Calu3 (cell line): ENCODE measurements at regions not wholly inside any gene's neighbourhood (a gene's known extent, or its start where the extent isn't known, plus 50 kb on each side); places are given as distances from the start of the nearest gene placed in this dataset.

Experiments used
- BruUV-seq: library from RNA; stranded (reverse); fragments of 400-500 nt; replicated peaks from 2 replicates; lab custom pipeline; 2021; lab: Mats Ljungman, UMichigan
- CTCF ChIA-PET: fragments of 300-600 bp; sonication (Branson Sonifier 250); formaldehyde crosslinking; loops from one replicate; lab custom pipeline; 2022; ENCODE audit warnings: antibody characterized with exemption; lab: Charles Lee
- DNase-seq: peaks from one replicate; pipeline ENCODE4 v3.0.0; 2022
- H3K27ac Mint-ChIP-seq: one replicate; pipeline ENCODE4 v1.8.0; 2022; ENCODE audit warnings: mixed read lengths; ENCODE audit not compliant: unreplicated experiment
- H3K27me3 Mint-ChIP-seq: one replicate; pipeline ENCODE4 v1.8.0; 2022; ENCODE audit warnings: mixed read lengths; ENCODE audit not compliant: unreplicated experiment
- H3K36me3 Mint-ChIP-seq: one replicate; pipeline ENCODE4 v1.8.0; 2022; ENCODE audit warnings: mild to moderate bottlenecking, moderate library complexity, mixed read lengths; ENCODE audit not compliant: insufficient read depth, unreplicated experiment
- H3K4me1 Mint-ChIP-seq: one replicate; pipeline ENCODE4 v1.8.0; 2022; ENCODE audit warnings: mild to moderate bottlenecking, low read depth, mixed read lengths; ENCODE audit not compliant: unreplicated experiment
- H3K4me3 Mint-ChIP-seq: one replicate; pipeline ENCODE4 v1.8.0; 2022; ENCODE audit warnings: mild to moderate bottlenecking, low read depth, moderate library complexity, mixed read lengths; ENCODE audit not compliant: unreplicated experiment
- H3K9me3 Mint-ChIP-seq: one replicate; pipeline ENCODE4 v1.8.0; 2022; ENCODE audit warnings: low read depth, mixed read lengths; ENCODE audit not compliant: unreplicated experiment
- CTCF ChIP-seq: fragments of 200-600 bp; IDR thresholded peaks from one replicate; pipeline ENCODE4 v1.8.0; 2022; ENCODE audit warnings: antibody characterized with exemption; ENCODE audit not compliant: unreplicated experiment
- intact Hi-C: fragments of 100-400 bp; cut with micrococcal nuclease; formaldehyde crosslinking; loops from one replicate; pipeline ENCODE4 v1.10.0; 2022; ENCODE audit not compliant: unreplicated experiment

GRCh38 chr3:64815195-64815631 is 127.4 kb upstream of the ADAMTS9 start:
- TF ChIP-seq CTCF = no peak
- Mint-ChIP-seq H3K4me1 (no peaks in the 10 kb centered on the region), H3K27ac (no peak overlapping the region), H3K27me3 (no peaks in the 10 kb centered on the region), H3K9me3 (no peaks in the 10 kb centered on the region), H3K4me3 (no peak overlapping the region), H3K36me3 (no peaks in the 10 kb centered on the region)
- CTCF ChIA-PET = no interaction called here
- BruUV-seq = no TSS peak
- intact Hi-C loops = no loop called here
- DNase-seq = no peak

- CTCF ChIA-PET = no interaction called here
These were observed 126.6 kb upstream of the ADAMTS9 start for GRCh38 chr3:64814351-64814750.

GRCh38 chr3:64813326-64813725 is 125.5 kb upstream of the ADAMTS9 start:
- DNase-seq = no peak
- no peak for TF ChIP-seq CTCF
- no peaks in the 10 kb centered on the region for H3K9me3 Mint-ChIP-seq
- no peaks in the 10 kb centered on the region for H3K27me3 Mint-ChIP-seq
- no peak overlapping the region for H3K4me3 Mint-ChIP-seq
- CTCF ChIA-PET = no interaction called here
- BruUV-seq = no TSS peak
- H3K4me1 Mint-ChIP-seq = no peaks in the 10 kb centered on the region
- no peaks in the 10 kb centered on the region for H3K36me3 Mint-ChIP-seq
- no peak overlapping the region for H3K27ac Mint-ChIP-seq
- intact Hi-C loops = no loop called here

More at GRCh38 chr3:64814351-64814750, 126.6 kb upstream of the ADAMTS9 start:
- intact Hi-C loops = no loop called here
- no peak for DNase-seq
- no peak overlapping the region for H3K4me3 Mint-ChIP-seq
- no TSS peak for BruUV-seq
- H3K4me1 Mint-ChIP-seq = no peaks in the 10 kb centered on the region
- no peaks in the 10 kb centered on the region for H3K27me3 Mint-ChIP-seq
- no peak for TF ChIP-seq CTCF
- no peaks in the 10 kb centered on the region for H3K9me3 Mint-ChIP-seq
- H3K27ac Mint-ChIP-seq = no peak overlapping the region
- no peaks in the 10 kb centered on the region for H3K36me3 Mint-ChIP-seq

- no peaks in the 10 kb centered on the region for H3K36me3 Mint-ChIP-seq
- no TSS peak for BruUV-seq
- intact Hi-C loops = no loop called here
- no peaks in the 10 kb centered on the region for H3K27me3 Mint-ChIP-seq
- DNase-seq = no peak
- no peak for TF ChIP-seq CTCF
- no peak overlapping the region for H3K4me3 Mint-ChIP-seq
- CTCF ChIA-PET = no interaction called here
- H3K4me1 Mint-ChIP-seq = peaks cover 15% of the 10 kb centered on the region
- no peaks in the 10 kb centered on the region for H3K9me3 Mint-ChIP-seq
- H3K27ac Mint-ChIP-seq = no peak overlapping the region
These were observed 121.3 kb upstream of the ADAMTS9 start for GRCh38 chr3:64809086-64809485.
